GM15510 (cell line): ENCODE measurements at regions not wholly inside any gene's neighbourhood (a gene's known extent, or its start where the extent isn't known, plus 50 kb on each side); places are given as distances from the start of the nearest gene placed in this dataset.

Experiments used
- POLR2A ChIP-seq: IDR thresholded peaks from 3 replicates; pipeline ENCODE4 v1.6.1; 2011; ENCODE audit warnings: borderline replicate concordance; ENCODE audit not compliant: insufficient read length; ENCODE audit errors: extremely low read depth

- TF ChIP-seq POLR2A, result no peak
Measured at GRCh38 chr2:7683196-7683595, 766.0 kb downstream of the RNF144A start.

GRCh38 chr2:7683708-7684107 is 766.5 kb downstream of the RNF144A start:
- TF ChIP-seq POLR2A, result no peak

GRCh38 chr2:7685342-7686015 is 768.3 kb downstream of the RNF144A start:
- TF ChIP-seq POLR2A, result no peak

- TF ChIP-seq POLR2A, result no peak
Measured at GRCh38 chr2:7686016-7686385, 768.8 kb downstream of the RNF144A start.

- TF ChIP-seq POLR2A, result no peak
Measured at GRCh38 chr2:7691961-7692656, 774.9 kb downstream of the RNF144A start.

GRCh38 chr2:7692657-7693161 is 775.5 kb downstream of the RNF144A start:
- no peak for TF ChIP-seq POLR2A

GRCh38 chr2:7693246-7694075 is 776.2 kb downstream of the RNF144A start:
- TF ChIP-seq POLR2A, result no peak

- no peak for TF ChIP-seq POLR2A
Measured at GRCh38 chr2:7694076-7694985, 777.1 kb downstream of the RNF144A start.

GRCh38 chr2:7697052-7697451 is 779.8 kb downstream of the RNF144A start:
- no peak for TF ChIP-seq POLR2A

- no peak for TF ChIP-seq POLR2A
Measured at GRCh38 chr2:7701791-7702190, 784.6 kb downstream of the RNF144A start.

GRCh38 chr2:7703048-7703447 is 785.8 kb downstream of the RNF144A start:
- TF ChIP-seq POLR2A, result no peak

- TF ChIP-seq POLR2A, result no peak
Measured at GRCh38 chr2:7703543-7704144, 786.4 kb downstream of the RNF144A start.

- TF ChIP-seq POLR2A, result no peak
Measured at GRCh38 chr2:7704296-7704865, 787.2 kb downstream of the RNF144A start.
